Stimulated activated CD8-positive, alpha-beta memory T cell treated with anti-CD3 and anti-CD28 coated beads, Interleukin-7, amount 100 ng/mL, for 48 hours (primary cell): ENCODE measurements at regions not wholly inside any gene's neighbourhood (a gene's known extent, or its start where the extent isn't known, plus 50 kb on each side); places are given as distances from the start of the nearest gene placed in this dataset.

Experiments used
- DNase-seq, 2 donors: peaks; one replicate each; pipeline ENCODE4 v3.0.0-alpha.2; 2020; ENCODE audit warnings: low read depth in 1 of 2; ENCODE audit errors: extremely low read depth in 1 of 2

DNA sequence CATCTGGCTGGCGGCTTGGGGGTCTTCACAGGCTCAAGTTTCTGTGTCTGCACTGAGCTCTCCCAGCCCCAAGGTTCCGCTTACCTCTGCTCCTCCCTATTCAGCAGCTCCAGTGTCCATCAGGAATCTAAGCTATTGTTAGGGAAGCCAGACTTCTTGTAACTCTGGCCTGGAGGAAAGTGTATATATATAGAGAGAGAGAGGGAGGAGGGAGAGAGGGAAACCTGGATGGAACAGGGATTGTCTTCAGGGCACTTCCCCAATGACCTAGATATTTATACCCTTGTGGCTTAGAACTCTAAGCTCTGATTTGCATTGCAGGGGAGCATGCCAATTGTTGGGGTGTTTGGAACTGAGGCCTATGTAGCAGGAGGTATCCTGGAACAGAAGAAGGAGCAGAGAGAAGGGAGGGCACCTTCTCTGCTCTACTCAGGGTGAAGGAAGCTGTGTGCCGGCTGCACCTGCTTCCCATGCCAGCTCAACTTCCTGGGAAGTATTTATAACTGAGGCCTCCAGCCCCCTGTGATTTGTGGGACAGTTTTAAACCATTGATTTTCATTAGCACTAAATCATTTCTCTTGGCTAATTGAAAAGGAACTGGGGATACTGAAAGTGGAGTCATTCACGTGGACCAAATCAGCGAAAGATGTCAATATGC lies 70.9 kb downstream of the NAV1 start:
- DNase-seq: no peak

DNA sequence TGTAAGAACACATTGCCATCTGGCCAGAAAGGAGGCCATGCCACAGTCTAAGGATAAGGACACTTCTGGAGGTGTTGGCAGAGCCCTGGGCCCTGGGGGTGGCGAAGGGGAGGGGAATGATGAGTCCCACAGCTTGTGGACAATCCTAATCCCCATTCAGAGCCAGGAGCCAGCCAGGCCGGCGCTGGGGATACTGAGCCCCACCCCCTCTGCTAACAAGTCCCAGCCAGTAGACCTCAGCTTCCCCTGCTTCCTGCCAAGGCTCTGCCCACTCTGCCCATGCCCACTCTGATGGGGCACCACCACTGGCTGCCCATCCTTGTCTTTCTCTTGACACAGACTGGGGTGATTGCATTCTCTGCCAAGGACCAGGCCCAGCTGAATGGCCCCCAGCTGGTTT lies 71.9 kb downstream of the NAV1 start:
- no peak for DNase-seq

DNA sequence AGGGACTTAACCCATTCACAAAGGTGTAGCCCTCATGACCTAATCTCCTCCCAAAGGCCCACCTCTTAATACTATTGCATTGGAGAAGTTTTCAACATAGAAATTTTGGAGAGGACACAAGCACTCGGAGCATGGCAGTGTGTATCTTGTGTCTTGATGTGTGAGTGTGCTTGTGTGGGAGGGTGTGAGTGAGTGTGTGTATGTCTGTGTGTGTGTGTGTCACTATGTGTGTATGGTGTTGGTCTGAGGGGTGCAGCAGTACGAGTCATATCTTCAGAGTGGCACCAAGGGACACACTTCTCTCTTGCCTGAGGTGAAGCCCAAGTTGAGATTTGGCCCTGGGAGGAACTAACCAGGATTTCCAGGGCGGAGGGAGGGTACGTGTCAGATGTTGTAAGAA lies 73.7 kb downstream of the NAV1 start:
- no peak for DNase-seq

DNA sequence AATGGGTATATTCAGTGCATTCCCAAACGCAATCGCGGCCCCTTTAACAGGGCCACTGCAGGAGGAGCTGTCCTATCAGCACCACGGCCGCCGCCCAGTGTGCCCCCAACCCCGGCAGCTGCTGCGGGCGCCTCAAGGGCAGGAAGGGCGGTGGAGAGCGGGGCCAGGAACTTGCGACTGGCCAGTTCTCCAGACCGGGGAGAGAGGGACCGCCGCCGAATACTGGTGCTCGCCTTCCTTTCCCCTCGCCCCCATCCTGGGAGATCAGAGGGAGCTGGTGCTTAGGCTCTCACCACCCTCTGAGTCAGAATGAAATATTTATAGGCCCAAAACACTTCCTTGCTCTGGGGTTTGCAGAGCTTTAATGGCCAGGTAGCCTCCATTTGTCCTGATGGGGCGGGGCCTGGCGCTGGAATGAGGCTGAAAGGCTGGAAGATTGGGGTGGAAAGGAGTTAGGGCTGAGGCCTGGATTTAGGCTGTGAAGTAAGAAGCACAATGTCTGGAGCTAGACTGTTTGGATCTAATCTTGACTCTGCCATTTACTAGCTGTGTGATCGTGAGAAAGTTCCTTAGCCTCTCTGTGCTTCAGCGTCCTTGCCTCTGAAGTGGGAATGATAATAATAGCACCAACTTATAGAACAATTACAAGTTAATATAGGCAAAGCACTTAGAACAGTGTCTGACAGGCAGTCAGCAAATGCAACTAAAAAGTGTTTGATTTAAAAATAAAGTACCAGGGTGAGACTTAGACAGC lies 75.5 kb downstream of the NAV1 start:
- no peak for DNase-seq

DNA sequence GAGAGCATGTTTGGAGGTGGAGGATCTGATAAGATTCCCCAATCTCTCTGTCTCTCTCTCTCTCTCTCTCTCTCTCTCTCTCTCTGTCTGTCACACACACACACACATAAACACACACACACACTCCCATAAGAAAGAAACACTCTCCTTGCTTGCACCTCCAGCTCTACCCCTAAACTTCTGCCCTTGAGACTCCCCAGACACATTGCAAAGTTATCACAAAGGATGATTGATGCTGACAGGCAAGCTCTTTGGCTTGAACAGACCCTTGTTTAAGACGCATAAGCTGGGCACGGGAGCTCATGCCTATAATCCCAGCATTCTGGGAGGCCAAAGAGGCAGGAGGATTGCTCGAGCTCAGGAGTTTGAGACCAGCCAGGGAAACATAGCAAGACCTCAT lies 78.2 kb downstream of the NAV1 start:
- DNase-seq: no peak

DNA sequence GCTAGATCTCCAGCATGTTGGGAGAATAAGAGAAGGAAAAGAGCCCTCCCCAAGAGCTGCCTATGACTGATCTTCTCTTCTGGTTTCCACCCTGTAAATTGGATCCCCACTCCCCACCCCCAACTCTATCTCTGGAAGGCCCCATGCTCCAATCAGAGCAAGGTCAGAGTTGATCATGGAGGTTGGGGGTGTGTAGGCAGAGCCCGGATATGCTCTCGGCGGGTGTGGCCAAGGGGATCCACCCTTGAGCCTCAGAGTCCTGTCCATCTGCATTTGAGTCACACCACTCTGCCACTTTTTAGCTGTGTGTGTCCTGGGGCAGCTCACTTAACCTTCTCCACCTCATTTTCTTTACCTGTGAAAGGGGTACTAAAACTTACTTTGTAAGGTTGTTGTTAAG lies 79.5 kb downstream of the NAV1 start:
- no peak for DNase-seq

DNA sequence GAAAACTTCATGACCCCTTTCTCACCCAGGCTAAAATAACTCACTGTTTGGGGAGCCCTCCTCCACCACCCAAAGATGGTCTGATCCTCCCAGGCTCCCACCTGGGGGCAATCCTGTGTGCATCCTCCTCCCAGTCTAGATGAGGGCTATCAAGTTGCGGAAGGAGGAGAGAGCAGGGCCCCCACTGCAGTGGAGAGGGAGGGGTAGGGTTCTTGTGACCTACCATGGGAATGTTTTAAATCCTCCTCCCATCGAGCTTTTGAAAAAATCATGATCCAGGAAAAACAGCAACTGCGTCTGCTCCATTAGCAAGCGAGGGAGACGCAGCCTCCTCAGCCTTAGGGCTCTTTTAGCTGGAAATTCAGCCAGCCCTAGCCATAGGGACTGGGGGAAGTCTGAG lies 80.0 kb downstream of the NAV1 start:
- DNase-seq: no peak

DNA sequence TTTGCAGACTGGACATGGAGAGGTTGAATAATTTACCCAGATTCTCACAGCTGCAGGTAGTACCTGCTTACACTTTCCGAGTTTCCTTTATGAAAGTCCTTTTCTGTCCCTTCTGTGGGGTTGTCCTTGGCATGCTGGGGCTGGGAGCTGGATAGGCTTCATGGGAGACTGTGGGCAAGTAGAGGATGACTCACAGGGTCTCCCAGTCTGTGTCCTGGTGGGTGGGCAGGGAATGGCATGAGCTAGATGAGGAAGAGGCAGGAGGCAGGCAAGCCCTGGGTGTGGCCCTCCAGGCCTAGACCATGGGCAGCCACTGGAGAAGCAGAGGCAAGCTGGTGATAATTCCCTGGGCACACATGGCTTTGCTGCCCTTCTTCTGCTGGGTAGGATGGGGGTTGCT lies 80.6 kb downstream of the NAV1 start:
- DNase-seq: no peak

DNA sequence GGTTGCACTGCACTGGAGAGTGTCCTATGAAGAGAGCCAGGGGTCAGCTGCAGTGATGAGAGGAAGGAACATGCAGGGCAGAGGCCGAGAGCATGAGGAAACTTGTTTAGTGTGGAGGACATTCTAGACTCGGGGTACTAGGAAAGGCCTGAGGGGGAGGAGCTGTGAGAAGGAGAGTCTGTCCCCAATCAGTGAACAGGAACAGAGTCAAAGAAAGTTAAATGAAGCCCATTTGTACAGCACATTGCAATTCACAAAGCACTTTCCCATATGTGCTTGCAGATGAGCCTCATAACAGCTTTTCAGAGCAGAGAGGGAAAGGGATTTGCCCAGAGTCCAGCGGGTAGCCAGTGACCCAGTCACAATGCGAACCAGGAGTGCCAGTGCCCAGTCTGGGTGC lies 83.4 kb downstream of the NAV1 start:
- no peak for DNase-seq

DNA sequence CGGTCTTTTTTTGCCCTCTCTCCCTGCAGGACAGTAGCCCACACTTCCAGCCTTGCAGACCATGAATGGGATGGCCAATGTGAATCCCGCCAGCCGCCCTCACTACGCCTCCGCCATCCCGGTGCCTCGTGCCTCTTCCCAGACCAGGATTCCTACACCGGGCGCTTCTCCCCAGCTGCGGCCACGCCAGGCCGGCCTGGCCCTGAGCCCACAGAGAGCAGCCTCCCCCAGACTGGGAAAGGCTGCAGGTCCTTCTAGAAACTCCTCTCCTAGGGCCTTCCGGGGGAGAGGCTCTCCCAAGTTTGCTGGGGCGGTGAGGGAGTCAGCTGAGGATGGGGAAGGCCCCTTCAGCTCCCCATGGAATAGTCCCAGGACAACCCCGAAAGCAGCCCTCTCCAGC lies 83.9 kb downstream of the NAV1 start:
- DNase-seq: no peak

DNA sequence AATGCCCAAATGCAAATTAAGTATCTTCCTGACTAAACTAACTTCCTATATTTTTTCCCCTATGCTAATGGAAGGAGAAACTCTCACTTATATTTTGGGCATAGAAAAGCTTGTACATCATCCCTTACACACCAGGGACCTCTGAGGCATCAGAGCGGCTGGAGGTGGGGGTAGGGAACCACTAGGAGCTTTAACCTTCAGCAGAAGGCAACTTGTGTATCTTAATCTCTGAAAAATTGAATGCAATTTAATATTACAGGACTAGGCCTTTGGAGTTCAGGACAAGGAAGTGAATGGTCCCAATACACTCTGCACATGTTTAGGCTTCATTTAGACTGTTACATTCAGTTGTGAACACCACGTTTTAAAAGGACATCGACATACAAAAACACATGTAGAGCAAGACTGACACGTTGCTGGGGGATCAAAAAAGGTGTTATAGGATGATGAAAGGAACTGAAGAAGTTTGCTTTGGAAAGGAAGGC lies 85.9 kb downstream of the NAV1 start:
- DNase-seq: no peak

DNA sequence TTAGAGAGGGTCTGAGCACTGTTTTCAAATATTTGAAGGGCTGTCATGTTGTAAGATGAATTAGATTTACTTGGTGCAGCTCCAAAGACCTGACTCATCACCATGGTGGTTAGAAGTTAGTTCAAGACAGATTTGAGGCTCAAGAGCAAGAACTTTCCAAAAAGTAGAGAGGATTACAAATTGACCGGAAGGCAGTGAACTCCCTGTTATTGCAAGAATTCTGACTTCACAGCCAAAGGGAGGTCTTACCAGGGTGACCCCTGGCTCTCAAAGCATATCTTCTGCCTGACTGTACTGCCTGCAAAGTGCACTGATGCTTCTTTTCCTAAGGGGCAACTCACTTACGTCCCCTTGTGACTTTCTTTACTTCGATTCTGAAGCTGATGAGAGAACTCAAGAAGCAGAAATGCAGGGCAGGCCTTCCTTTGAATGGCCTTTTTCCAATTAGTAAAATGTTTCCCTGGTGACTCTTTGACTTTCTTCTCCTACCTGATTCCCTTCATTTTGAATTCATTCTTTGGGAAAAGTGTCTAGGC lies 86.4 kb downstream of the NAV1 start:
- DNase-seq: no peak

DNA sequence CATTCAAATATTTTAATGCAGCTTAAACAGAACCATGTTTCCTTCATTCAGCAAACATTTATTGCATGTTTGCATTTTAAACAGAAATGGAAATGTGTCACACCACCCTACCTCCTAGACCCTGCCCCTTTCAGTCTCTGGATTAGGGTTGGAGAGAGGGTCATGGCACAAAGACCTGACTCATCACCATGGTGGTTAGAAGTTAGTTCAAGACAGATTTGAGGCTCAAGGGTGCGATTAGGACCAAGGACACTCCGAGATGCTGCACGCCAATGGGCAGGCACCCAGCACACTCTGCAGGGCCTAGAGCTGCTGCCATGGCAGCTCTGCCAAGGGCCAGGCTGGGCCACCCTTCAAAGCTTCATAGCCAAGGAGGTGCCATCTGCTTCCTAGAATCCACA lies 86.9 kb downstream of the NAV1 start:
- no peak for DNase-seq

DNA sequence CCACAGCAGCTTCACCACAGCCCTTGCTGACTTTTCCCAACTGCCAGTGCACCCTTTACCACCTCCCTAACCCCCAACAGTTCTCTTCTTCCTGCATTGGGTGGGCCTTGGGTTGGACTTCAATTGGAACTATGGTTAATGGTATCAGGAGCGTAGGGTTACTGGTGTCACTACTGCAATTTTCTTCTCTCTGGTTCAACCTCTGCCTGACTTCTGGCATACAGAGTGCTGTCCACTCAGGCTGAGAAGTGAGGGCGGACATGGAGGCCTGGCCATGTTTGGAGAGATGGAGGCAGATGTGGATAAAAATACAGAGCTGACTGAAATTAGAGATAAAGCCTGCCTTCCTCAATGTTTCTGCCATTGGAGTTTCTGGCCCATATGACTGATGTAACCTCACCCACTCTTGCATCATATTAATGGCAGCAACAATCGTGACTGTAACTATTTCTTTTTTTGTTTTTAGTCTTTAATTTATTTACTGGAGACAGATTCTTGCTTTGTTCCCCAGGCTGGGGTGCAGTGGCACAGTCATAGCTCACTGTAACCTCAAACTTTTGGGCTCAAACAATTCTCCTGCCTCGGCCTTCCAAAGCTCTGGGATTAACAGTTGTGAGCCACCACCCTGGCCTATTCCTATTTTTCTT lies 87.8 kb downstream of the NAV1 start:
- DNase-seq: no peak

DNA sequence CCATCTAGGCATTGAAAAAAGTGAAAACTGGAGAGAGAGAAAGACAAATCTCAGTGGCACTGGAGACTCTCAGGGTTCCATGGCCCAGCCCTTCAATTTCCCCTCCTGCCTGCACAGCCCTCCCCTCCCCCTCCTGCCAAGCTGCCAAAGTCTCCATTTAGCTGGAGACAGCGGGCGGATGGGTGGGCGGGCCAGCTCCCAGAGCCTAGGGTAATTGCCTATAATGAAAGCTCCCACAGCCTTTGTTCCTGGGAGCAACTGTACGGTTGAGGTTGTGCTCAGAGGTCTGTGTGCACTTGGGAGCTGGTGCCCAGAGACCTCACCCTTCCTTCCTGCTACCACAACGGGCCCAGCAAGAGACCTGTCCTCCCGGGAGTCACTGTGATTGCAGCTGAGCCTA lies 89.6 kb downstream of the NAV1 start:
- DNase-seq: no peak

DNA sequence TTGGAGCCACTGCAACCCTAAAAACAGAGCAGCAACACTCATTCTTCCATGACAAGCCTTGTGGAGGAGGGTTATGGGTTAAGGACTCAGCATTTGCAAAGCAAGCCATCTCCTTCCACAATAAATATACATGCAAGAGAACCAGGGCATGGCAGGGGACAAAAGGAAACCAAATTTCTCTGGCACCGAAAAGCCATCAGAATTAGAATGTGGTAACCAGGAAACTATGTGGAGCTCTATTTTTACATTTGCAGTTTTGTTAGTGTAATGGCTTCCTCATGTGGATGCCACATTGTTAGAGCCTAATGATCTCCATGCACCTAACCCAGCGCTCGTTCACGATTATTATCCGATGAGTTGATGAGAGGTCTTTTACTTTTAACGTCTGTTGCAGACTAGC lies 91.7 kb downstream of the NAV1 start:
- no peak for DNase-seq

DNA sequence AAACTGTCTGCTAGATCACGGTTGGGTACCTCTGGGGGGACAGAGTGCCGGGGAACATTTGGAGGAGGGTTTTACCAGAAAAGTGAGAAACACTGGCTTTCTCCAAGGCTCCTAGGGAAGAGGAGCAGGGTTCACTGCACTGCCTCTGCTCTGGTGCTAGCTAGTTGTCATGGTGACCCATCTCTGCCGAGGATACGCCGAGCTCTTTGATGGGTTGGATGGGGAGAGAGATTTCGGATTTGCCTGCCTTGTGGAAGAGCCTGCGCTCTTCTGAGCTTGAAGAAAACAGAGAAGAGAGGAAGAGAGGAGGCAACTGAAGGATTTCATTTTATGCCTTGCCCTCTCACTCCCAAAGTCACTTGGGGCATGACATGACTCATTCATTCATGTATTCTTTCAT lies 92.1 kb downstream of the NAV1 start:
- DNase-seq: no peak

DNA sequence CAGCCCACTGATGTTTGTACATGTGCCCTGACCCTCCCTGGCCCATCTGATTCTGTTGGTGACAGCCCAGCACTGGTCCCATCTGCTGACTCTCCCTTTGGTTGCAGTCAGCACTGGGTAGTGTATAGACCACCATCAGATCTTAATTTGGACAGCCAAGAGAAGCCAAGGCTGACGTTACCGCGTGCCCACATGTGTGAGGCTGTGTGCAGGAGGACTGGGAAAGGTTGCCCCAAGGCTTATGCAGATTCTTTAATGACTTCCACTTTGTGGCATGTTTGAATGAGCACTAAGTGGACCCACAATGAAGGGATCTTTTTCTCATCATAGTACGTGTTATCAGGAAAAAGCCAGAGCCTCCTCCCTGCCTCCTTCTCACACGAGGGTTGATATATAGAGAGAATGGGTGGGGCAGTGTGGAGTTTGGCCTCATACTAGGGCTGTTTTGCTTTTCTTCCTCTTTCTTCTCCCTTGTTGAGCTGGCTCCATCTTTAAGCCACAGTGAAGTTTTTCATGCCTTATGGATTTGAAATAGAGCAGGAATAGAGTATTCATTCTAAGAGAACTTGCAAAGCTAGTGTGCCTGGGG lies 93.5 kb downstream of the NAV1 start:
- DNase-seq: no peak

DNA sequence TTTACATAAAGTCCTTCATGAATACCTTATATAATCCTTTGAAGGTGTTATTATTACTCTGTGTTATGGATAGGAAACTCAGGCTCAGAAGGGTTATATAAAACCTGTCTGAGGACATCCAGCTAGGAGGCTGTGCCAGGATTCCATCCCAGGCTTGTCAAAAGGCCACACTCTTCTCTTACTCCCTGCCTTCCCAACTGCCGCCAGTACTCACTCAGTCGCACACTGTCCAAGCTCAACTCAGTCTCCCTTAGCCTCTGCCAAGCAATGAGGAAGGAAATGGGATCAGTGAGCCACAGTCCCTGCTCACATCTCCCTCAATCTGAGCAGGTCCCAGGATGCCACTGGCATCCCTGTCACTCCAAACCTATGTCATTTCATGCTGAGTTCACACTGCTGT lies 94.4 kb downstream of the NAV1 start:
- no peak for DNase-seq

DNA sequence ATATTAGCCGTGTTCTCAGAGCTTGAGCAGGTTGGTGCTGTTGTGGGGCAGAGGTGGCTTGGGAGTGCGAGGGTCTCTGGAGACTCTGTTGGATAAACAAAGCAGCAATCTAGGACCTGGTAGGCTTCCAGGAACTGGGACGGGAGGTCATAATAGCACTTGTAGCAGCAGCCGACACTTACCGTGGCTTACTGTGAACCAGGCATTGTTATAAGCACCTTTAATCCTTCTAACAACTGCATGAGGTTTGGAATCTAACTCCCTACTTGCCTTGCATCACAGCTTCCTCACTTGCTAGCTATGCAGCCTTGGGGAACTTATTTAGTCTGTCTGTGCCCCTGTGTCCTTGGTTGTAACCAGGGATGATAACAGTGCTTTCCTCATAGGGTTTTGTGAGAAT lies 94.9 kb downstream of the NAV1 start:
- DNase-seq: no peak

DNA sequence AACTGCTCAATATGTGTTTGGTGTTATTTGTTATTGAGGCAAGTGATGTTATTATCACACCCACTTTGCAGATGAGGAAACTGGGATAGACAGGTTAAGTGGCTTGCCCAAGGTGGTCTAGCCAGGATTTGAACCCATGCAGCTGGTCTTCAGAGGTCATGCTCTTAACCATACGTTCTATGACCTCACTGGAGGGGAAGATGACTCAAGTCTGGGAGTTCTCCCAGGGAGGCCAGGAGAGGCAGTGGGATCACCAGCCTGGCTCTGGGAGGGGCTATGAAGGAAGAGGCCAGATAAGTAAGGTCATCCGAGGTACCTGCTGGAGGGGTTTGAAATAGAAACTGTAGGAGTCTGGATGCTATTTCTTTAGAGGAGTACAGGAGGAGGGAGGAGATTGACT lies 95.3 kb downstream of the NAV1 start:
- no peak for DNase-seq

DNA sequence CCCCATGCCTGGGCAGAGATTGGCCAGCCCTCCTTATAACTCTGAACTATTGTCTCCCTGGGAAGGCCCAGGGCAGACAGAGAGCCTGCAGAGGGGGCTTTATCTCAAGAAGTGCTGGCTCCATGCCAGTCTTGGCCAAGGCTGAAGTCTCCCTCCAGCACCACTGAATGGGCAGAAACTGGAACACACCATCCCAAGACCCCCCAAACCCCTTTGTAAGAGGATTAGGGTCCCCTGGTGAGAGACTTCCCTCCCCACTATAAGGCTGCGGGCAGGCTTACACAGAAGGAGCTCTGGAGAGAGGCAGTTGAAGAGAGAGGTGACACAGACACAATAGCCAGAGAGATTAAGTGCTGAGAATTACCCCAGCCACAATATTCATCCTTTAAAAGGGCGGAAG lies 97.2 kb downstream of the NAV1 start:
- no peak for DNase-seq
